GM12878 (cell line): ENCODE measurements at regions not wholly inside any gene's neighbourhood (a gene's known extent, or its start where the extent isn't known, plus 50 kb on each side); places are given as distances from the start of the nearest gene placed in this dataset.

Experiments
- BCL11A ChIP-seq: IDR thresholded peaks from 2 replicates; pipeline ENCODE4 v1.6.1; 2011; ENCODE audit warnings: low read depth, low read length
- BMI1 ChIP-seq: fragments of 450-650 bp; IDR thresholded peaks from 2 replicates; pipeline ENCODE4 v1.6.1; 2016; ENCODE audit warnings: mild to moderate bottlenecking, moderate library complexity, borderline replicate concordance
- BRCA1 ChIP-seq: IDR thresholded peaks from 2 replicates; pipeline ENCODE4 v1.6.1; 2011; ENCODE audit warnings: low read depth, low read length, improper control_type of control experiment
- EGR1 ChIP-seq, 2 experiments: IDR thresholded peaks; 1 replicate in 1 of 2; 2 replicates in 1 of 2; pipeline ENCODE4 v1.6.1; 2011 to 2012; ENCODE audit warnings: low read depth in 2 of 2, low read length in 2 of 2, borderline replicate concordance in 1 of 2, mild to moderate bottlenecking in 1 of 2, moderate library complexity in 1 of 2
- NBN ChIP-seq: fragments of 450-650 bp; IDR thresholded peaks from 2 replicates; pipeline ENCODE4 v1.6.1; 2016
- NR2F1 ChIP-seq: fragments of 450-650 bp; conservative IDR thresholded peaks from 2 replicates; pipeline ENCODE4 v1.6.1; 2017; ENCODE audit warnings: mild to moderate bottlenecking
- POLR2A ChIP-seq: IDR thresholded peaks from 2 replicates; pipeline ENCODE4 v1.6.1; 2011; ENCODE audit warnings: low read depth, mild to moderate bottlenecking, low read length
- RFX5 ChIP-seq: IDR thresholded peaks from 2 replicates; pipeline ENCODE4 v1.6.1; 2011; ENCODE audit warnings: low read depth, low read length, improper control_type of control experiment
- SIX5 ChIP-seq: IDR thresholded peaks from 2 replicates; pipeline ENCODE4 v1.6.1; 2011; ENCODE audit warnings: mild to moderate bottlenecking, low read depth, low read length, moderate library complexity; ENCODE audit not compliant: severe bottlenecking
- SP1 ChIP-seq: IDR thresholded peaks from one replicate; pipeline ENCODE4 v1.6.1; 2011; ENCODE audit warnings: low read depth, low read length
- TCF12 ChIP-seq: IDR thresholded peaks from 2 replicates; pipeline ENCODE4 v1.6.1; 2011; ENCODE audit warnings: low read depth, mild to moderate bottlenecking, low read length
- TF ChIP-seq, protein P1 (sequence below), 3 experiments: IDR thresholded peaks in 2 of 3; conservative IDR thresholded peaks in 1 of 3; 2 replicates each; pipeline ENCODE4 v1.5.1; 2011; ENCODE audit warnings: low read depth in 3 of 3, low read length in 3 of 3, mild to moderate bottlenecking in 3 of 3, control low read depth in 2 of 3, moderate library complexity in 2 of 3, inconsistent platforms in 1 of 3, mixed read lengths in 1 of 3; ENCODE audit not compliant: control insufficient read depth in 2 of 3, insufficient read depth in 1 of 3; ENCODE audit errors: extremely low read depth in 1 of 3
- TF ChIP-seq, protein P2 (sequence below): fragments of 450-650 bp; IDR thresholded peaks from 2 replicates; pipeline ENCODE4 v1.6.1; 2014; ENCODE audit warnings: mild to moderate bottlenecking

DNA sequence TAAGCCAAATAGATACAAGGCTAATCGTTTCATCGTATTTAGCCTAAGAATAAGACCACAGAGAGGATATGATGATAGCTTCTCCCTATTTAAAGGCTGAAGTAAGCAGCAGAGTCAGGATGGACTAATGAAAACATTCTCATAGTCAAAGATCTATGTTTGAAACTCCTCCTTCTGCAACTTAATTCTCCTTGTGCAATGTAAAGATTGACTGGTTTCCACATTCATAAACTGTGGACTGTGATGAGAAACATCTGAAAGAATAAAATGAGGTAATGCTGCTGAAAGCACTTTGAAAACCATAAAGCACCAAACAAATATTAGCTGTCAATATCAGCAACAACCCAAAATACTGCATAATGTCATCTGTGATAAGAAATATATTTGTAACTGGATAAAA is 361.9 kb downstream of the CSNK1G3 start:
- TF ChIP-seq NBN (no peak), POLR2A (no peak), RFX5 (no peak), SP1 (no peak), BRCA1 (no peak), SIX5 (no peak), NR2F1 (no peak), TCF12 (no peak), BCL11A (no peak), BMI1 (no peak), EGR1 (IDR thresholded peaks at IDR 0.05; ENCODE audit: borderline replicate concordance in 1 of 2, low read depth in 2 of 2, low read length in 2 of 2) (no peak)
- TF ChIP-seq, protein P1, sequence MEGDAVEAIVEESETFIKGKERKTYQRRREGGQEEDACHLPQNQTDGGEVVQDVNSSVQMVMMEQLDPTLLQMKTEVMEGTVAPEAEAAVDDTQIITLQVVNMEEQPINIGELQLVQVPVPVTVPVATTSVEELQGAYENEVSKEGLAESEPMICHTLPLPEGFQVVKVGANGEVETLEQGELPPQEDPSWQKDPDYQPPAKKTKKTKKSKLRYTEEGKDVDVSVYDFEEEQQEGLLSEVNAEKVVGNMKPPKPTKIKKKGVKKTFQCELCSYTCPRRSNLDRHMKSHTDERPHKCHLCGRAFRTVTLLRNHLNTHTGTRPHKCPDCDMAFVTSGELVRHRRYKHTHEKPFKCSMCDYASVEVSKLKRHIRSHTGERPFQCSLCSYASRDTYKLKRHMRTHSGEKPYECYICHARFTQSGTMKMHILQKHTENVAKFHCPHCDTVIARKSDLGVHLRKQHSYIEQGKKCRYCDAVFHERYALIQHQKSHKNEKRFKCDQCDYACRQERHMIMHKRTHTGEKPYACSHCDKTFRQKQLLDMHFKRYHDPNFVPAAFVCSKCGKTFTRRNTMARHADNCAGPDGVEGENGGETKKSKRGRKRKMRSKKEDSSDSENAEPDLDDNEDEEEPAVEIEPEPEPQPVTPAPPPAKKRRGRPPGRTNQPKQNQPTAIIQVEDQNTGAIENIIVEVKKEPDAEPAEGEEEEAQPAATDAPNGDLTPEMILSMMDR (IDR thresholded peaks at IDR 0.05 in 2 of 3, conservative IDR thresholded peaks at IDR 0.05 in 1 of 3; ENCODE audit: control insufficient read depth in 2 of 3, extremely low read depth in 1 of 3, insufficient read depth in 1 of 3, low read depth in 3 of 3, low read length in 3 of 3), result no peak
- TF ChIP-seq, protein P2, sequence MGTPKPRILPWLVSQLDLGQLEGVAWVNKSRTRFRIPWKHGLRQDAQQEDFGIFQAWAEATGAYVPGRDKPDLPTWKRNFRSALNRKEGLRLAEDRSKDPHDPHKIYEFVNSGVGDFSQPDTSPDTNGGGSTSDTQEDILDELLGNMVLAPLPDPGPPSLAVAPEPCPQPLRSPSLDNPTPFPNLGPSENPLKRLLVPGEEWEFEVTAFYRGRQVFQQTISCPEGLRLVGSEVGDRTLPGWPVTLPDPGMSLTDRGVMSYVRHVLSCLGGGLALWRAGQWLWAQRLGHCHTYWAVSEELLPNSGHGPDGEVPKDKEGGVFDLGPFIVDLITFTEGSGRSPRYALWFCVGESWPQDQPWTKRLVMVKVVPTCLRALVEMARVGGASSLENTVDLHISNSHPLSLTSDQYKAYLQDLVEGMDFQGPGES, result no peak
